HG03342 (cell line): ENCODE measurements at regions not wholly inside any gene's neighbourhood (a gene's known extent, or its start where the extent isn't known, plus 50 kb on each side); places are given as distances from the start of the nearest gene placed in this dataset.

Experiments
- ATAC-seq: cut with Tn5 transposase; IDR thresholded peaks from one replicate; pipeline ENCODE4 v1.9.1; 2021; ENCODE audit warnings: mild to moderate bottlenecking, moderate library complexity; ENCODE audit not compliant: unreplicated experiment

DNA sequence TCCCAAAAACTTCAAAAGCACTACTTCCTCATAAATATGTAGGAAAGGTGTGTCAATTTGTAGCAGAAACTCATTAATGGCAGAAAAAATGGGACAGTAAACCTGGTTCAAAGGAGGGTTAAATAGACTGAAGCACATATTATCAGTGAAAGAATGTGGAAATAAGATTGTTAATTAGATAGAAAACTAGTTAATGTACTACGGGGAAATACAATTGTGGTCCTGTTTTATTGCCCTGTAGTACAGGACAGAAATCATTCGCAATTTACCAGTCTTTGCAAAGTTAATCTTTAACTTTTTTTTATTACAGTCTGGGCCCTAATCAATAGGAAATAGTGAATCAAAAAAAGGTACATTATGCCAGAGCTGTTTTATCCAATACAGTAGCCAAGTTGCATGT lies 82.0 kb upstream of the PAK5 start:
- no peak for ATAC-seq

DNA sequence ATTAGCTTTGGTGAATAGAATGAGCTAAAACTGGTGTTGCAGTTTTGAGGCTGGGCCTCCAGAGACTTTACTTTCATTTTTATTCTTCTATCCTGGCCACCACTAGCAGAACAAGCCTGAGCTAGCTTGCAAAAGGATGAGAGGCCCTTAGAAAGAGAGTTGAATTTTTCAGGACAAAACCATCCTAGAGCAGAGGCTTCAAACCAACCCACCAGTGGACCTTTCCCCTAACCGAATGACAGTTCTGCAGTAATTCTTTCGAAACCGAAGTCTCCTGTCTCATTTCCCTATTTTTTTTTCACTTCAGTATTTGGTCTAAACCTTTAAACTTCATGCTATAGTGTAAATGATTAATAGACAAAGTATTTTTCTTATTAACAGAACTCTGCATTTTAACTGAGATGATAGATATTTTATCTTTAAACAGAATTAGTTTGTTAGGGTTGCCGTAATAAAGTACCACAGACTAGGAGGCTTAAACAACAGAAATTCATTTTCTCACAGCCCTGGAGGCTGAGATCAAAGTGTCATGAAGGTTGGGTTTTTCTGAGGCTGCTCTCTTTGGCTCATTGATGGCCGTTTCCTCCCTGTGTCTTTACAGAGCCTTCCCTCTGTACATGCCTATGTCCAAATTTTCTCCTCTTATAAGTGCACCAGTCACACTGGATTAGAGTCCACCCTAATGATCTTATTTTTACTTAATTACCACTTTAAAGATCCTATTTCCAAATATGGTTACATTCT lies 80.6 kb upstream of the PAK5 start:
- peak; percentile 91 for ATAC-seq

DNA sequence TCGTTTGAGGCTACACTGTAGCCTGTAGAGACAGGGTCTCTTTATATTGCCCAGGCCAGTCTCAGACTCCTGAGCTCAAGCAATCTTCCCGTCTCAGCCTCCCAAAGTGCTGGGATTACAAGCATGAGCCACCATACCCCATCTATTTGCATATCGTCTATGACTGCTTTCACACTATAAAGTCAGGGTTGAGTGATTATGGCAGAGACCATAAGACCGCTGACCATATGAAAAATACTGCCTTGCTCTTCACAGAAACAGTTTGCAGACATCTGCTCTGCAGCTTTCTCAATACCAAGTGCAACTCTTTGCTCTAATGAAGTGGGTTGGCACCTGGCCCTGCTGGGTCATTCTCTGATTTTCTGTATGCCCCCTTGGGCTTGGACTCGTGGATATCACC lies 79.5 kb upstream of the PAK5 start:
- ATAC-seq = no peak

DNA sequence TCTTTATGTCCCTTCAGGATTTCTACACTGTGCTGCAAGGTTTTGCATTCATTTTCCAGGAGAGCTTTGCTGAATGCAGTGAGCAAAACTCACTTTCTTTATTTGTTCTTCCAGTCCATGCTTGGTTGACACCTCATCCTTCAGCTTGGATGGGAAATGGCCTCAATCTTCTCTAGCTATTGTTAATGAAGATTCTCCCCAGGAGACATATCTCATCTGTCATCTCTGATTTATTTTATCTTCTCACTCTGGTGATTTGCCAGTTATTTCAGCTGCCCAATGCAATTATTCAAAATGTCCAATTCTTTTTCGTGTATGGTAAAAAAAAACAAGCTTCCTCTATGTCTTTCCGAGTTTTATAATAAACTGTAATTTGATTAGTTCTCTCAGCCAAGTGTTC lies 77.9 kb upstream of the PAK5 start:
- no peak for ATAC-seq

DNA sequence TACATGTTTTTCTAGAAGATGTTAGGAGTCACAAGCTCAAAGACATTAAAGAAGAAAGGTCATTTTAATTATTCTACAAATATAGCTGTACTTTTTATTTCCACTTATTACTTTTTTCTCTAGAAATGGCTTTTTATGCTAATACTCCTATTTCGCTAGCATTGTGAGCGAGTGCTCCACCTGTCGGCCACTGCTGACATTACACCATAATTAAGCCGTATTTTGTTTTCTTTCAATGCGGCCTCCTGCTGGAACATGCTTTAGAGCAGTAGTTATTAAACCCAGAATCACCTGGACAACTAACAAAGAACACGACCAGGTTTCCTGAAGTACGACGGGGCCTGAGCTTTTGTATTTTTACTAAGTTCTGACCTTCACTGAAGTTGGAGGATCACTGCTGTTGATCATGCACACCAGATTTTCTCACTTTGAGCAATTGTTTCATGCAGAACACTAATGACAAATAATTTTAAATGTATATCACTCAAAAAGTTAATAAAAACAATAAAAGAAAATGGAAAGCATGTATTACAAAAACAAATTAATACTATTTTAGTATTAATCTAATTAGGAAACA lies 74.1 kb upstream of the PAK5 start:
- ATAC-seq = peak; percentile 68

DNA sequence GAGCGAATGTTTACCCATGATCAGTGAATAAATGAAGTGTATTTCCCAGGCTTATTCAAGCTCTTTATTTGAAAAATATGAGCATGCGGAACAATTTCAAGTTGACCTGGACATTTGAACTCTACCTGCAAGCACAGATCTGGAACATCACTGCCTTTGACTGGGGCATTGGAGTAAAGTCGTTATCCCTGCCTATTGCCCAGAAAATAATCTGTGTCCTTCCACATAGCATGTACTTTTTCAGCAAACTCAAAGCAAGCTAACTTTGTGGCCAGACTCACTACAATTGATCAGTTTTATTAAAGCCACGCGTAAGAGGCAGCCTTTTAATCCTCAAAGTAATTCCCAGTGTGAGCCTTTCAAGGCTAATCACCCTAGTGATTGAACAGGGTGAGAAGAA lies 73.4 kb upstream of the PAK5 start:
- ATAC-seq = no peak

DNA sequence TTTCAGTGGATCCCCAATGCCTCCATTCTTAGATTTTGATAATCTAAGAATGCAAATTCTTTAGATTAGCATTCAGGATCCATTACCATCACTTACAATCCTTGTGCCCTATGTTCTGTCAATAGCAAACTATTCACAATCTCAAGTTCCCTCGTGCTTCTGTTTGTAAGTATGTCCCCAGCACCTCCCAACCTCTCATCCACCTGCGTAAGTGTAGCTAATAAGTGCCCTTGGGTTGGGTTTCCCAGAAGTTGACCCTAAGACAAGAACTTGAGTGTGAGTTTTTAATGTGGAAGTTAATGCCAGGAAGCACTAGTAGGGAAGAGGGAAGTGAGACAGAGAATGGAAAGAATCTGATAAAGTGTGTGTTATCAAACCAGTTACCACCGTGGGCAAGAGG lies 72.6 kb upstream of the PAK5 start:
- ATAC-seq = no peak

DNA sequence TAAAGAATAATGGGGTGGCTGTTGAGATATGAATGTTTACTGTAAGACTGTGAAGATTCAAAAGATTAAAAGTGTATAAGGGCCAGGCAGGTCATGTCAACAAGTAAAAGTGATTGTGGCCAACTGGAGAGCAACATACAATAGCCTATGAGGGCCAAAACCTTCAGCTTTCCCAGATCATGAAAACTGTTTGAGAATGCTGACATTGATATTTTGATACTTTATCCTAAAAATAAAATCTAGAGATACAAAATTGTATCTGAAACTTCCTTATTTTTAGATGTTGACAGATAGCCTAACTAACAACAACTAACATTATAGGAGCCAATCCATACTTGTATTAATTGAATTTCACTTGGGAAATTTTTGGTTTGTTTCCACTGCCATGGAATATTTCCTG lies 70.3 kb upstream of the PAK5 start:
- ATAC-seq = no peak

DNA sequence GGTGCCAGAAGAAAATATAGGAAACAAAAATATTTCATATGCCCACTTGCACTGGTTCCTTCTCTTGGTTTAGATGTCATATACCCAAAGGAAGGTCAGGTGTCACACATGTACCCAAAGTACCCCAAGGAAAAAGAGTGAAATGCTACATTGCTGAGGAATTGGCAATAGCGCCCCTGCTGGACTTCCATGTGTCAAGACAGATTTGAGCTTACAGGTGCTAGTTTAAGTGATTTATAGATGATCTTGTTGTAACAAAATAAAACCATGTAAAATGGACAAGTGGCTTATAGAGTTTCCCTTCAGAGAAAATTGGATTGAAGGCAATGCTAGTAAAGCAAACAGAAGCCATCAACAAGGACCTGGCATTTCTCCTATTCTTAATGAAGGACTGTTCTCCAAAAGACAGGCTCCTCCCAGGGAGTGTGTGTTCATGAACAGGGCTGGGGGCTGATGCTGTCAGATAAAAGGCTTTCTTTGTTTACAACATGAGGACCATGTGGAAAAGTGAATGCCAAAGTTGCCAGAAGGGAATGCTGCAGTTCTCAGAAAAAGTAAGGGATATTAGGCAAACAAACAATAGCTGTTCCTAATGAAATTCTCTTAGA lies 64.3 kb upstream of the PAK5 start:
- peak; percentile 52 for ATAC-seq

DNA sequence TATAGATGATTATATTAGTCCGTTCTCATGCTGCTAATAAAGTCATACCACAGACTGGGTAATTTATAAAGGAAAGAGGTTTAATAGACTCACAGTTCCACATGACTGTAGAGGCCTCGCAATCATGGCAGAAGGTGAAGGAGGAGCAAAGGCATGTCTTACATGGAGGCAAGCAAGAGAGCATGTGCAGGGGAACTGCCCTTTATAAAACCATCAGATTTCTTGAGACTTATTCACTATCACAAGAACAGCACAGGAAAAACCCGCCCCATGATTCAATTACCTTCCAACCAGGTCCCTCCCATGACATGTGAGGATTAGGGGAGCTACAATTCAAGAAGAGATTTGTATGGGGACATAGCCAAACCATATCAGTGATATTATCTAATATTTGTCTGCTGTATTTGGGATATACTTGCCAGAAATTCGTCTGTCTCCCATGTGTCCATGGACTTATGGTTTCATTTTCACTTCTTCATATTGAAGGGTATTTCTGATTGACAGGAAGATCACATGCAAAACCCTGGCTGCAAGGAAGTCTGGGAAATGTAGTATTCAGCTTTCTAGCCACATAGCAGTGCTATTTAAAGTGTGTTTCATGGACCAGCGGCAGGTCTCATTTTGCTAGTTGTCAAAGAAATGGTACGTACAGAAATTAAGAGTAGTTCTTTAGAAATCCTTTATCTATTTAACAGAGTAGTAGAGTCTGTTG lies 50.5 kb upstream of the PAK5 start:
- no peak for ATAC-seq
